ENCODE measurements at regions not wholly inside any gene's neighbourhood (a gene's known extent, or its start where the extent isn't known, plus 50 kb on each side); places are given as distances from the start of the nearest gene placed in this dataset.

- TF ChIP-seq CTCF (IDR thresholded peaks at IDR 0.05 in 8 of 11, conservative IDR thresholded peaks at IDR 0.05 in 3 of 11): peak in 5 of 11 experiments; percentile 10 to 18 (median 17)
- no peak for TF ChIP-seq POLR2A (IDR thresholded peaks at IDR 0.05)
- TF ChIP-seq POLR2AphosphoS5 (IDR thresholded peaks at IDR 0.05): no peak
These were observed 109.7 kb downstream of the NUFIP1 start for GRCh38 chr13:44879452-44880058.

All from spleen (tissue), 7 donors.